ENCODE measurements at regions not wholly inside any gene's neighbourhood (a gene's known extent, or its start where the extent isn't known, plus 50 kb on each side); places are given as distances from the start of the nearest gene placed in this dataset.

DNA sequence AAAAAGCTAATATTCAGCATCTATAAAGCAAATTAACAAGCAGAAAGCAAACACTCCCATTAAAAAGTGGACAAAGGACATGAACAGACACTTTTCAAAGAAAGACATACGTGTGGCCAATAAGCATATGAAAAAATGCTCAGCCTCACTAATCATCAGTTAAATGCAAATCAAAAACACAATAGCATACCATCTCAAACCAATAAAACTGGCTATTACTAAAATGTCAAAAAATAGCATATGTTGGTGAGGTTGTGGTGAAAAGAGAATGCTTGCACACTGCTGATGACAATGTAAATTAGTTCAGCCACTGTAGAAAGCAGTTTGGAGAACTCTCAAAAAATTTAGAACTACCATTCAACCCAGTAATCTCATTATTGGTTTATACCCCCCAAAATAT lies 284.6 kb upstream of the KCND2 start (continued):
- TF ChIP-seq REST (IDR thresholded peaks at IDR 0.05; ENCODE audit: unreplicated experiment) (no peak), ZNF114 (CRISPR knock-in tag; IDR thresholded peaks at IDR 0.05) (no peak), EZH2 (IDR thresholded peaks at IDR 0.05; ENCODE audit: low read depth, unreplicated experiment) (no peak), CTCF (conservative IDR thresholded peaks at IDR 0.05; ENCODE audit: low read depth in 2 of 2) (no peak), NANOG (IDR thresholded peaks at IDR 0.05; ENCODE audit: borderline replicate concordance) (no peak), POLR2AphosphoS5 (IDR thresholded peaks at IDR 0.05; ENCODE audit: low read depth) (no peak), ETS1 (IDR thresholded peaks at IDR 0.05) (no peak), JUNB (IDR thresholded peaks at IDR 0.05; ENCODE audit: unreplicated experiment) (no peak), EZH2phosphoT487 (IDR thresholded peaks at IDR 0.05; ENCODE audit: unreplicated experiment) (no peak), ZNF331 (CRISPR knock-in tag; IDR thresholded peaks at IDR 0.05; ENCODE audit: low read depth) (no peak), CREB1 (CRISPR knock-in tag; IDR thresholded peaks at IDR 0.05; ENCODE audit: low read depth) (no peak)

DNA sequence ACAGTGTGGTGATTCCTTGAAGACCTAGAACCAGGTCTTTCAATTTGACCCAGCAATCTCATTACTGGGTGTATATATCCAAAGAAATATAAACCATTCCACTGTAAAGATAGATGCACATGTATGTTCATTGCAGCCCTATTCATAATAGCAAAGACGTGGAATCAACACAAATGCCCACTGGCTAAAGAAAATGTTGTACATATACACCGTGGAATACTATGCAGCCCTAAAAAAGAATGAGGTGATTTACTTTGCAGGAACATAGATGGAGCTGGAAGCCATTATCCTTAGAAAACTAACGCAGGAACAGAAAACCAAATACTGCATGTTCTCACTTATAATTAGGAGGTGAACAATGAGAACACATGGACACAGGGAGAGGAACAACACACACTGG lies 278.0 kb upstream of the KCND2 start:
- H3K4me1 ChIP-seq (ENCODE audit: insufficient read depth), result no peaks in the 10 kb centered on the region
- ATAC-seq, result no peak
- H3K27ac ChIP-seq (ENCODE audit: low read depth), result no peak overlapping the region
- H3K4me3 ChIP-seq, result no peak overlapping the region
- no peaks in the 10 kb centered on the region for H3K79me2 ChIP-seq (replicated peaks; ENCODE audit: insufficient read depth)
- H2AFZ ChIP-seq, result no peak overlapping the region
- H3K9me3 Mint-ChIP-seq, result peaks cover 25% of the 10 kb centered on the region; the same call in 2 of the 3 replicates
- H3K4me1 Mint-ChIP-seq, result peaks cover 6% of the 10 kb centered on the region; the same call in 2 of the 3 replicates
- H3K36me3 Mint-ChIP-seq (ENCODE audit: low read depth), result peaks cover 10% of the 10 kb centered on the region; the same call in 2 of the 3 replicates
- no peak overlapping the region for H3K4me2 ChIP-seq
- DNase-seq (ENCODE audit: low spot score), result no peak
- no peaks in the 10 kb centered on the region for H3K9me2 ChIP-seq (ENCODE audit: insufficient read depth)
- H3K27me3 Mint-ChIP-seq (ENCODE audit: insufficient read depth, low read depth, poor library complexity), result no peaks in the 10 kb centered on the region
- no peaks in the 10 kb centered on the region for H4K20me1 ChIP-seq (replicated peaks; ENCODE audit: insufficient read depth)
- no peaks in the 10 kb centered on the region for H3K36me3 ChIP-seq (ENCODE audit: insufficient read depth)
- H3K4me3 Mint-ChIP-seq, result no peak overlapping the region
- no peaks in the 10 kb centered on the region for H3K27me3 ChIP-seq (ENCODE audit: insufficient read depth)
- no peak overlapping the region for H3K27ac Mint-ChIP-seq
- H3F3A ChIP-seq (replicated peaks; ENCODE audit: low read depth), result no peaks in the 10 kb centered on the region
- TF ChIP-seq CREB1 (CRISPR knock-in tag; IDR thresholded peaks at IDR 0.05; ENCODE audit: low read depth), result no peak
- no peak for TF ChIP-seq EZH2 (IDR thresholded peaks at IDR 0.05; ENCODE audit: low read depth, unreplicated experiment)
- no peak for TF ChIP-seq STAT1 (IDR thresholded peaks at IDR 0.05; ENCODE audit: unreplicated experiment)
- no peak for TF ChIP-seq ETS1 (IDR thresholded peaks at IDR 0.05)
- TF ChIP-seq ZNF331 (CRISPR knock-in tag; IDR thresholded peaks at IDR 0.05; ENCODE audit: low read depth), result no peak

All from GM23338 (cell line).